ENCODE measurements at regions not wholly inside any gene's neighbourhood (a gene's known extent, or its start where the extent isn't known, plus 50 kb on each side); places are given as distances from the start of the nearest gene placed in this dataset.

DNA sequence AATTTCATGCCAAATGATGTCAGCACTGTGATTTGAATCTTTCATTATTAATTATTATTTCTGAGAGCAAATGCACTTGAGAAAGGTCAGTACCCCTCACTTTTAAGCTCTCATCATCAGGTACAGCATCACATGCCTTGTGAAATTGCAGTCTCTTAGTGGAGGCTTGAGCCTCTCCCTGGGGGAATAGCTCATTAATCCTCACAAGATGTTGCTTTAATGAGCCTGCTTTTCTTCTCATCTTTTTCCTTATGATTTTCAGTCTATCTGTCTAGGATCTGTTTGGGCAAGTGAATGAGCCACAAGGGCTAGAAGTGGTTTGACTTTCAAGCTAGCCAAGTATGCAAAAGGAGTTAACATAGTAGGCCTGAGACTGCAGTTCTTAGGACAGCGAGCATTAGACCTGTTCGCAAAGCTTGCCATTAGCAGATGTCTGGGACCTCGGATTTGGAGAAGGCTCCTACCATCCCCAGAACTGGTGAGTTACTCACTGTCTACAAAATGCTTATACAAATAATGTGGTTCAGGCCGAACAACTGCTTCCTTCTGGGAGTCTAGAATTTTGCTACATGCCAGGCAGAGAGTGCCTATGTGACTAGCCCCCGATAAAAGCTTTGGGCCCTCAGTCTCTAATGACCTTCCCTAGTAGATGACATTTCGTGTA, 174.5 kb downstream of the IL15 start:
- Histone ChIP-seq H3T11ph (ENCODE audit: low read length) (no peak overlapping the region), H3K9ac (ENCODE audit: extremely low read depth, insufficient read length, low read length) (no peak overlapping the region), H4K8ac (replicated peaks; ENCODE audit: insufficient read length, low read depth, low read length) (no peak overlapping the region), H3K27ac (ENCODE audit: insufficient read length, low read depth, low read length) (no peak overlapping the region), H4K91ac (ENCODE audit: insufficient read length, low read depth, low read length) (no peak overlapping the region), H2AFZ (ENCODE audit: low read length) (no peak overlapping the region), H3K79me2 (ENCODE audit: insufficient read depth, low read length) (no peaks in the 10 kb centered on the region), H2BK120ac (ENCODE audit: low read depth, low read length, poor library complexity, severe bottlenecking) (no peak overlapping the region), H3K4ac (ENCODE audit: low read depth, low read length) (no peak overlapping the region), H2BK5ac (ENCODE audit: insufficient read length, low read length) (no peak overlapping the region), H2BK15ac (ENCODE audit: low read depth, low read length) (no peak overlapping the region), H3K9me3 (ENCODE audit: control insufficient read depth, low read depth, low read length) (no peaks in the 10 kb centered on the region), H4K5ac (ENCODE audit: insufficient read length, low read depth, low read length) (no peak overlapping the region), H3K18ac (ENCODE audit: insufficient read length, low read depth, low read length) (no peak overlapping the region), H4K20me1 (ENCODE audit: control insufficient read depth, insufficient read depth, insufficient read length) (no peaks in the 10 kb centered on the region), H3K23me2 (ENCODE audit: insufficient read length, low read depth, low read length, poor library complexity, severe bottlenecking) (no peaks in the 10 kb centered on the region), H2AK5ac (ENCODE audit: insufficient read length, low read length) (no peak overlapping the region), H3K4me1 (ENCODE audit: insufficient read depth, low read length) (peaks cover 3% of the 10 kb centered on the region), H2BK20ac (ENCODE audit: low read depth, low read length, poor library complexity, severe bottlenecking) (no peak overlapping the region), H3K27me3 (ENCODE audit: insufficient read depth, low read length) (no peaks in the 10 kb centered on the region), H3K14ac (ENCODE audit: insufficient read depth, low read length) (no peak overlapping the region), H3K23ac (ENCODE audit: insufficient read length, low read depth, low read length) (no peak overlapping the region), H2BK12ac (ENCODE audit: insufficient read length, low read depth, low read length) (no peak overlapping the region), H3K79me1 (ENCODE audit: insufficient read depth, low read depth, low read length, poor library complexity, severe bottlenecking) (no peaks in the 10 kb centered on the region), H3K56ac (ENCODE audit: insufficient read length, low read depth, low read length) (no peak overlapping the region), H3K4me2 (ENCODE audit: insufficient read depth, insufficient read length, low read length) (no peak overlapping the region)
- TF ChIP-seq, protein P1, sequence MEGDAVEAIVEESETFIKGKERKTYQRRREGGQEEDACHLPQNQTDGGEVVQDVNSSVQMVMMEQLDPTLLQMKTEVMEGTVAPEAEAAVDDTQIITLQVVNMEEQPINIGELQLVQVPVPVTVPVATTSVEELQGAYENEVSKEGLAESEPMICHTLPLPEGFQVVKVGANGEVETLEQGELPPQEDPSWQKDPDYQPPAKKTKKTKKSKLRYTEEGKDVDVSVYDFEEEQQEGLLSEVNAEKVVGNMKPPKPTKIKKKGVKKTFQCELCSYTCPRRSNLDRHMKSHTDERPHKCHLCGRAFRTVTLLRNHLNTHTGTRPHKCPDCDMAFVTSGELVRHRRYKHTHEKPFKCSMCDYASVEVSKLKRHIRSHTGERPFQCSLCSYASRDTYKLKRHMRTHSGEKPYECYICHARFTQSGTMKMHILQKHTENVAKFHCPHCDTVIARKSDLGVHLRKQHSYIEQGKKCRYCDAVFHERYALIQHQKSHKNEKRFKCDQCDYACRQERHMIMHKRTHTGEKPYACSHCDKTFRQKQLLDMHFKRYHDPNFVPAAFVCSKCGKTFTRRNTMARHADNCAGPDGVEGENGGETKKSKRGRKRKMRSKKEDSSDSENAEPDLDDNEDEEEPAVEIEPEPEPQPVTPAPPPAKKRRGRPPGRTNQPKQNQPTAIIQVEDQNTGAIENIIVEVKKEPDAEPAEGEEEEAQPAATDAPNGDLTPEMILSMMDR (conservative IDR thresholded peaks at IDR 0.05): no peak
- no peak for DNase-seq
- Mint-ChIP-seq H3K27ac (no peak overlapping the region; a peak in 1 of 7 replicates), H3K27me3 (ENCODE audit: low read depth) (no peaks in the 10 kb centered on the region), H3K9me3 (peaks cover 0 to 2% of the 10 kb centered on the region in 2 experiments; a peak in 1 of 5 replicates), H3K4me1 (peaks cover 16 to 22% of the 10 kb centered on the region in 2 experiments), H3K36me3 (ENCODE audit: insufficient read depth in 1 of 3, low read depth in 3 of 3) (no peaks in the 10 kb centered on the region; a peak in 1 of 7 replicates), H3K4me3 (no peak overlapping the region)
- WGBS (ENCODE audit: extremely low coverage, insufficient read length, low lambda C conversion rate): no CpG with 5 or more reads among the region's 6 CpGs

All from H9 (cell line).